ENCODE measurements at regions not wholly inside any gene's neighbourhood (a gene's known extent, or its start where the extent isn't known, plus 50 kb on each side); places are given as distances from the start of the nearest gene placed in this dataset.
"Not testable (repeated sequence)": the region's sequence is repeated elsewhere in the genome, so short reads cannot be mapped to it uniquely, and the experiment has no call there.

DNA sequence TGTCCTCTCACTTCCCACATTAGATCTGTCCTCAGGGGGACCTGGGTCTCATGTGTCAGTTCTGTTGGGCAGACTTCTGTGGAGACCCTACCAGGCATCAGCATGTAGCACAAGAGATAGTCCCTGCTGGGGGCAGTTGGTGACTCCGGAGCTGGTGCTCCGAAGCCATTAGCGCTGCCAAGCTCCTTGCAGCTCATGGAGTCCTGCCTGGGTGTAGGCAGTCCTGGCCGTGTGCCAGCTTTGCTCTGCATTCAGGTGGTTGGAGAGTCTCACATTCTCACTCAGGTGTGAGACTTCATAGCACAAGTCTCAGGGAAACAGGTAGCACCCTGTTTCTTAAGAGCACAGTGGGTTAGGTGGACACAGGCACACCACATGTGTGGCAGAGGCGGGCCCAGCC is 202.3 kb downstream of the LIPI start:
- DNase-seq (ENCODE audit: low spot score): not testable (repeated sequence)

DNA sequence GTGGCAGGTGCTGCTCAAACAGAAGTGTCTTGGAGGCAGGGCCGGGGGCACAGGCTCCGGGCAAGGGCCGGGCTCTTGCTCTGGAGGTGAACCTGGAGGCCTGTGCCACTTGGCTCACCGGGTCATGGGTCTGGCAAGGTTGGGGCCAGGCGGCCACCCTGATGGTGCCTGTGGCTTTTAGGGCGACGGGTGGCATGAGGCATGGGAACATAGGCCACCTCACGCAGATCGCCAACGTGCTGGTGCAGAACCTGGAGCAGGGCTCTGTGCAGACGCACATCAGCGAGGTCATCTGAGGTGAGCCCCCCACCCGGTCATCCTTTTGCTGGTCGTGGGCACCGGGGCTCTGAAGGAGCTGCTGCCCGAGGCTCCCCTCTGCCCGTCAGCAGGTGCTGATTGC is 202.7 kb downstream of the LIPI start:
- not testable (repeated sequence) for DNase-seq (ENCODE audit: low spot score)

DNA sequence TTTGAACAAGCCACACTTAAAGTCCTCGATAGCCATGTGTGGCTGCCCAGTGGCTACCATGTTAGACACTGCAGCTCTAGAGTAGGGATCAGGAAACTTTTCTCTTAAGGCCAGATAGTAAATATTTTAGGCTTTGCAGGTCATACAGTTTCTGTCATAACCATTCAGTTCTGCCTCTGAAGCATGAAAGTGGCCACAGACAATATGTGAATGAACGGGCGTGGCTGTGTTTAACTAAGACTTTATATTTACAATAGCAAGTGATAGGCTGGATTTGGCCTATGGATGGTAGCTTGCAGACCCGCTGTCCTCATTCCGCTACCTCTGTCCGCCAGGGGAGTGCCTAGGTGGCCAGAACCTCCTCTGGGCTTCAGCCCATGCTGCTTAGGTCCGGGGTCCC is 204.6 kb downstream of the LIPI start:
- not testable (repeated sequence) for DNase-seq (ENCODE audit: low spot score)

DNA sequence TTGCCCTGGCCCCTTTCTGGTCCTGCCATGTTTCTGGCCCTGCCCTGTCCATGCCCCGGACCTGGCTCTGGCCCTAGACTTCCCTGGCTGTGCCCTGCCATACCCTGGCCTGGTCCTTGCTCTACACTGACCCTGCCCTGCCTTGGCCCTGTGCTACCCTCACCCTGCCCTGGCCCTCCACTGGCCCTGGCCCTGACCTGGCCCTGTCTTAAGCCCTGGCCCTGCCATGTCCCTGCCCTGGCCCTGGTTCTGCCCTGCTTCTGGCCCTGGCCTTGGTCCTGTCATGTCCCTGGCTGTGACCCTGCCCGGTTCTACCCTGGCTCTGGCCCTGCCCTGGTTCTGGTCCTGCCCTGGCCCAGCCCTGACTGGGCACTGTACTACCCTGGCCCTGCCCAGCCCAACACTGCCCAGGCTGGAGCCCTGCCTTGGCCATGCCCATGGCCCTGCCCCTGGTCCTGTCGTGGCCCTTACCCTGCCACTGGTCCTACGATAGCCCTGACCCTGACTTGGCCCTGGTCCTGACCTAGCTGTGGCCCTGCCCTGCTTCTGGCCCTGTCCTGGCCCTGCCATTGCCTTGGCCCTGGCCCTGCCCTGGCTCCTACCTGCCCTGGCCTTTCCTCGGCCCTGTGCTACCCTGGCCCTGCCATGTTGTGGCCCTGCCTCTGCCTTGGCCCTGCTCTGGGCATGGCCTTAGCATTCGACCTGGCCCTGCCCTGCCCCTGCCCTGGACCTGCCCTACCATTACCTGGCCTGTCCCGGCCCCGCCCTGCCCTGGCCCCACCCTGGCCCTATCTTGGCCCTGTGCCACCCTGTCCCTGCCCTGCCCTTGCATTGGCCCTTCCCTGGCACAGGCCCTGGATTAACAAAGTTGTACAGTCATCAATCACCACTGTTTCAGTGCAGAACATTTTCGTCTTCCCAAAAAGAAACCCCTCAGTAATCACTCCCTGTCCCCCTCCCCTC is 223.5 kb downstream of the LIPI start:
- DNase-seq (ENCODE audit: low spot score): not testable (repeated sequence)

DNA sequence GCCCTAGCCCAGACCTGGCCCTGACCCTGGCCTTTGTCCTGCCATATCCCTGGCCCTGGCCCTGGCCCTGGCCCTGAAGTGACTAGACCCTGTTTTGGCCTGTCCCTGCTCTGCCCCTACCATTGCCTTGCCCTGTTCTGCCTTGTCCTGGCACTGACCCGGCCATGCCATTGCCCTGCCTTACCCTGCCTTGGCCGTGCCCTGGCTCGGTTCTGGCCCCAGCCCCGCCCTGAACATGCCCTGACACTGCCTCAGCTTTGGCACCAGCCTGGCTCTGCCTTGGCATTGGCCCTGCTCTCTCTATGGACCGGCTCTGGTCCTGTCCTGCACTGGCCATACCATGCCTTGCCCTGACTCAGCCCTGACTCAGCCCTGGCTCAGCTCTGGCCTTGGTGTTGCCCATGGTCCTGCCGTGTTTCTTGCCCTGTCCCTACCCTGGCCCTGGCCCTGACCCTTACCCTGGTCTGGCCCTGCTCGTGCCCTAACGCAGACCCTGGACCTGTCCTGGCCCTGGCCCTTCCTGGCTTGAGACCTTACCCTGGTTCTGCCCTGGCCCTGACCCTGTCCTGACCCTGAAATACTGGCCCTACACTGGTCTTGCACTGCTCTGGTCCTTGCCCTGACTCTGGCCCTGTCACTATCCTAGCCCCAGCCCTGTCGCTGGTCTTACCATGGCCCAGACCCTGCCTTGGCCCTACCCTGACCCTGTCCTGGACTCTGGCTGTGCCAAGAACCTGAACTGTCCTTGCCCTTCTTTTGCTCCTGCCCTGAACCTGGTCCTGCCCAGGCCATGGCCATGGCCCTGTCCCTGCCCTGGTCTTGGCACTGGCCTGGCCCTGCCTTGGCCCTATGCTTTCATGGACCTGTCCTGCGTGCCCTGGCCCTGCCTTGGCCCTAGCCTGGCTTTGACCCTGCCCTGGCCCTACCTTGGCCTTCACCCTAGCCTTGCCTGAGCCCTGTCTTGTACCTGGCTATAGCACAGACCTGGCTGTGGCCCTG is 224.6 kb downstream of the LIPI start:
- DNase-seq (ENCODE audit: low spot score): not testable (repeated sequence)

DNA sequence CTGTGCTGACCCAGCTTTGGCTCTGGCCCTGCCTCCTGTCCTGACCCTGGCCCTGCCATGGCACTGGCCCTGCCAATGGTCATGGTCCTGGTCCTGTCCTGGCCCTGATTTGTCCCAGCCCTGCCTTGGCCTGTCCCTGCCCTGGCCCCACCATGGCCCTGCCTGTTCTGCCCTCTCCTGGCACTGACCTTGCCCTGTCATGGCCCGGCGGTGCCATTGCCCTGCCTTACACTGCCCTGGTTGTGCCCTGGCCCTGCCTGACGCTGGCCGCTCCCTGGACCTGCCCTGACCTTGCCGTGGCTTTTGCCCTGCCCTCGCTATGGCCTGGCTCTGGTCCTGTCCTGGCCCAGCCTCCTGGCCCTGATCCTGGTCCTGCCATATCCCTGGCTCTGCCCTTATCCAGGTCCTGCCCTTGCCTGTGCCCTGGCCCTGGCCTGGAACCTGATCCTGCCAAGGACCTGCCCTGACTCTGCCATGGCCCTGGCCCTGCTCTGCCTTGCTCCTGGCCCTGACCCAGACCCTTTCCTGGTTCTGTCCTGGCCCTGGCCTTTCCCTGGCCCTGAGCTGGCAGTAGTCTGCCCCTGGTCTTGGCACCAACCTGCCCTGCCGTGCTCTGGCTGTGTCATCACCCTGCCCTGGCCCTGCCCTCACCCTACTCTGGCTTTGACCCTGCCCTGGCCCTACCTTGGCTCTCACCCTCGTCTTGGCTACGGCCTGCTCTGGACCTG is 225.5 kb downstream of the LIPI start:
- DNase-seq (ENCODE audit: low spot score): not testable (repeated sequence)

DNA sequence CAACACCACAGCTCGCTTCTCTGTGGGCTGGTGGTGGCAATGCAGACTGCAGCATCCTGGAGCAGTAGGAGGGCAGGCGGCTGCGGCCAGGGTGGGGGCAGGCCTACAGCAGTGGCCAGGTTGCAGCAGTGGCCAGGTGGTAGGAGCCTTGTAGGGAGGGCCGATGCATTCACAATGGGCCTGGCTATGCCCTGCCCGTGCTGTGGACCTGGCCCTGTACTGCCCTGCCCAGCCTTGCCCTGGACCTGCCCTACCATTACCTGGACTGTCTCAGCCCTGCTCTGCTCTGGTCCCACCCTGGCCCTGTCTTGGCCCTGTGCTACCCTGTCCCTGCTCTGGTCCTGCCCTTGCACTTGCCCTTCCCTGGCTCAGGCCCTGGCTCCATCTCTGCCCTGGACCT is 226.0 kb downstream of the LIPI start:
- not testable (repeated sequence) for DNase-seq (ENCODE audit: low spot score)

DNA sequence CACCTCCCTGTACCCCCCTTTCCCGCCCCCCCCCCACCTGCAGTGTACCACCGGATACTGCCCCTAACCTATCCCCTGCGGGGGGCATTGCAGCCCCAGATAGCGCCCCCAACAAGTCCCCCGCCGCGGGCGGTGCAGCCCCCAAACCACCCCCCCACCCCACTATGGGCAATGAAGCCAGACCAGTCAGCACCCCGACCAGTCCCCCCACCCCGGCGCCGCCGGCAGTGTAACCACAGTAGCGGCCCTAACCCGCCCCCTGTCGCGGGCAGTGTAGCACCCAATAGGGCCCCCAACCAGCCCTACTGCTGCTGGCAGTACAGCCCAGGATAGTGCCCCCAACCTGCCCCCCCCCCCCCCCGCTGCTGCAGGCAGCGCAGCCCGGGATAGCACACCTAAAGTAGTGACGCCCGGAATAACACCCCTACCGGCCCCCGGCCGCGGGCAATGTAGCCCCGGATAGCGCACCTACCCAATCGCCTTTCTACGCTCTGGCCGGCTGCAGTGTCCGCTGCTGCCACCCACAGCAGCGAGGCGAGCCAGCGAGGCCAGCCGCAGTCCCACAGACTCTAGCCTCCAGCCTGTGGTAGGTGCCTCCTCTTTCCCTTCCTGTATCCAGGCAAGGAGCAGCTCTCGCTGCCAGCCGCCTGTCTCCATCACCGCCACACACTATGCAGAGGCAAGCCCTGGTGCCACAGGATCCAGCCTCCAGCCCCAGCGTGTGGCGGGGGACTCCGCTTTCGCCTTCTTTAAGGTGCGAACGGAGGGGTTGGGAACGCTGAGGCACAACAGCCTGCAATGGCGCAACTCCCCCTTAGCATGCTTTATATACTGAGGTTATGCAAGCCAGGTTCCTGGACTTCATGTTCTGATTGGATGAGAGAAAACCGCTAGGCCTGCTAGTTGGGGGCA is 229.3 kb downstream of the LIPI start:
- not testable (repeated sequence) for DNase-seq (ENCODE audit: low spot score)

DNA sequence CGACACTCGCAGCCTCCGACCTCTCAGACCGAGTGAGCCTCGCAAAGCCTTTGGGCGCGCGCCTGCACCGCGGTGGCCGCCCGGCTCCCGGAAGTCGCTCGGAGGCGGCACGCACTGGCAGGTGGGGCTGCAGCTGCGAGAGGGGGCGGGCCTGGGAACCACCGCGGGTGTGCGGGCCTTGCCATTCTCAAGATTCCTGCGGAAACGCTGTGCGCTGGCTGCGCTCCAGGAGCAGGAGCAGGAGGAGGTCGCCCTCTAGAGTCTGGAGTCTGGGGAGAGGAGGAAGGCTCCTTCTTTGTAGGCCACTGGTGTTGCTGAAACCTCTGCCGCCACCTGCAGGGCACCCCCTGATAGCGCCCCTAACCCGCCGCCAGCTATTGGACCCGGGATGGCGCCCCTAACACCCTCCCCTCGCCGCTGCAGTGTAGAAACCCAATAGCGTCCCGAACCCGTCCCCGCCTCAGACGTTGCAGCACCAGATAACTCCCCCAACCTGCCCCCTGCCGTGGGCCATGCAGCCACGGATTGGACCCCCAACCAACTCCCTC is 230.6 kb downstream of the LIPI start:
- DNase-seq (ENCODE audit: low spot score): peak; percentile 88

DNA sequence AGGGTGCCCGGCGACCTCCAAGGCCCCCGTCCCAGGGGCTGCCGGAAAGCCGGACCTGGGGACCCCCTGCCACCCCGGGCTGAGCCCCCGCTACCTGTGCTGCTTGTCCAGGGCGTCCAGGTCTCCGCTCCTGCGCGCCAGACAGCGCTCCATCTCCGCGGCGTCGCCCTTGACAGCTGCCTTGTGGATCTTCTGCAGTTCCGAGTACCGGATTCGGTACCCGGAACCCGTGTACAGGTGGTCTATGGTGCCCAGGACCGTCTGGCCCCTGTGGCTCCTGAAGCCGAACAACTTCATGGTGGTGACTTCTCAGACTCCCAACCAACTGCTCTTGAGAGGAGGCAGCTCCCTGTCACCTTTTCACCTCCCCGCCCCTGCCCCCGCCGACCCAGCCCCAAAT is 231.1 kb downstream of the LIPI start:
- DNase-seq (ENCODE audit: low spot score): not testable (repeated sequence)

DNA sequence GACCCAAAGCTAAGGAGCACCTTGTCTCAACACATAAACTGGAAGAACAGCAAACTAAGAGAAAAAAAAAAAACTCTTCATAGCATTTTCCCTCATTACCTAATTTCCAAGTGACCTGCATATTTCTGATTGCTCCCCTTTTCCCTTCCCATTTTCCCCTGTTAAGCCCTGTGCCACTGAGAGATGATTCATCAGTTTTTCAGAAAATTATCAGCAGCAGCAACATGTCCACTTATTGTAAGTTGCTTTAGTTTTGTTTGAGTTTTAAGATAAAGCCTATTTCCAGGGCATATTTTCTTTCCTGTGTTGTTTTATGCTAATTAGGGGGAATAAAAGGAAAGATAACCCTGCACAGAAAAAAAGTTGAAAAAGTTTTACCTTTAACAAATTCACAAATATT is 236.2 kb downstream of the LIPI start:
- DNase-seq (ENCODE audit: low spot score): not testable (repeated sequence)

DNA sequence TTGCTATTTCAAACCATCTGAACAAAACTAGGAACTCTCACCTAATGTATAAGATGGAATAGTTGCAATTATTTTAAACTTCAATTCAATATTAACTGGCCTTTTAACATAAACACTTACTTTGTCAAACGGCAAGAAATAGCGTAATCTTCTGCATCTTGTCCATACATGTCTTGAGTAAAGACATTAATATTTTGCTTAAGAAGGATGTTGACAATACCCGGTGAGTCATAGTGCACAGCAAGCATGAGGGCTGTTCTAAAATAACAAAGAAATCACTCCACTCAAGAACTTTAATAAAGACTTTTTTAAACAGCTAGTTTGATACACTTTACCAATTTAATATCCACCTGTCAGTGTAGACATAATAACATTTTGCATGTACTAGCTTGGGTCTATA is 240.9 kb downstream of the LIPI start:
- DNase-seq (ENCODE audit: low spot score): not testable (repeated sequence)

DNA sequence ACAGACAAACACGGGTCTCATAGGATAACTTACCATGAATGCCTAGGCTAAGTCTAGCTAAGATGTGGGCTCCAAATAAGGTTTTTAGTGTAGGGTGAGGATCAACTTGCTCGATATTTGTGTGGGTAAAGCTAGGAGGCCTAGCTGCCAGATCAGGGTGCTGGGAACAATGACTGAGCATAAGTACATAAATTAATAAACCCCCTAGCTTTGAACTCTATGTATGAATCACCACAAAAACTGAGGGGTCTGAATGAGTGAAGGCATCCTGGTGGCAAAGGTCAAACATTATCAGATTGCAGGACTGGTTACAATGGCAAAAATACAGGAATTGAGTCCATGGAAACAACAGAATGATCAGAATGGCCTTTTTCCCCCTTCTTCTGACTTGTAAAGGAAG is 241.8 kb downstream of the LIPI start:
- not testable (repeated sequence) for DNase-seq (ENCODE audit: low spot score)

DNA sequence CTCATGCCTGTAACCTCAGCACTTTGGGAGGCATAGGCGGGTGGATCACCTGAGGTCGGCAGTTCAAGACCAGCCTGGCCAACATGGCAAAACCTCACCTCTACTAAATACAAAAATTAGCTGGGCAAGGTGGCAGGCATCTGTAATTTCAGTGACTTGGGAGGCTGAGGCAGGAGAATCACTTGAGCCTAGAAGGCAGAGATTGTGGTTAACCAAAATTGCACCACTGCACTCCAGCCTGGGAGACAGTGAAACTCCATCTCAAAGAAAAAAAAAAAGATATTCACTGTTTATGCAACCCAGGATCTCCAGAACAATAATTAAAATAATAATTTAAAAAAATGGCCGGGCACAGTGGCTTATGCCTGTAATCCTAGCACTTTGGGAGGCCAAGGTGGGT is 247.5 kb downstream of the LIPI start:
- DNase-seq (ENCODE audit: low spot score): not testable (repeated sequence)

DNA sequence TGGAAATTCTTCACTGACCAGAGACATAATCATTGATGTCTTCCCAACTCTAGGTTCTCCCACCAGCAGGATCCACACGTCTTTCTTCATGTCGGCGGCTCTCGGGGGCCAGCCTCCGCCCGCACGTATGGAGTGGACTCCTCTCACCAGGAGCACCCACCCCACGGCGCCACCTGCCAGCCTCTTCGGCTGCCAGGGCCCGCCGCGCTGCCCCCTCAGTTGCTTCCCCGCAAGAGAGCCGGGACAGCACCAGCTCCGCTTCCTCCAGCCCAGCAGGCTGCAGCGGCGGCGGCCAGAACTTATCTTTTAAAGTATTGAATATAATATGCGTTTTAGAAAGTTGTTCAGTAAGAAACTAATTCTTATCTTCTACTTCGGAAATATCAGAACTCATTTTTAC is 273.5 kb downstream of the LIPI start:
- DNase-seq (ENCODE audit: low spot score): no peak

DNA sequence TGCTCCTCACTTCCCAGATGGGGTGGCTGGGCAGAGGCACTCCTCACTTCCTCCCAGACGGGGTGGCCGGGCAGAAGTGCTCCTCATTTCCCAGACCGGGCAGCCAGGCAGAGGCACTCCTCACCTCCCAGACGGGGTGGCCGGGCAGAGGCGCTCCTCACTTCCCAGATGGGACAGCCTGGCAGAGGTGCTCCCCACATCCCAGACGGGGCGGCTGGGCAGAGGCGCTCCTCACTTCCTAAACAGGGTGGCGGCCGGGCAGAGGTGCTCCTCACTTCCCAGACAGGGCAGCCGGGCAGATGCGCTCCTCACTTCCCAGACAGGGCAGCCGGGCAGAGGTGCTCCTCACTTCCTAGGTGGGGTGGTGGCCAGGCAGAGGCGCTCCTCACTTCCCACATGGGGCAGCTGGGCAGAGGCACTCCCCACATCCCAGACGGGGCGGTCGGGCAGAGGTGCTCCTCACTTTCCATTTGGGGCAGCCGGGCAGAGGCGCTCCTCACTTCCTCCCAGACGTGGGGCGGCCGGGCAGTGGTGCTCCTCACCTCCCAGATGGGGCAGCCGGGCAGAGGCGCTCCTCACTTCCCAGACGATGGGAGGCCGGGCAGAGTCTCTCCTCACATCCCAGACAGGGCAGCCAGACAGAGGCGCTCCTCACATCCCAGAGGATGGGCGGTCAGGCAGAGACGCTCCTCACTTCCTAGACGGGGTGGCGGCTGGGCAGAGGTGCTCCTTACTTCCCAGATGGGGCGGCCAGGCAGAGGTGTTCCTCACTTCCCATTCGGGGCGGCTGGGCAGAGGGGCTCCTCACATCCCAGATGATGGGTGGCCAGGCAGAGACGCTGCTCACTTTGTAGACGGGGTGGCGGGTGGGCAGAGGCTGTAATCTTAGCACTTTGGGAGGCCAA is 274.5 kb downstream of the LIPI start:
- DNase-seq (ENCODE audit: low spot score): not testable (repeated sequence)

DNA sequence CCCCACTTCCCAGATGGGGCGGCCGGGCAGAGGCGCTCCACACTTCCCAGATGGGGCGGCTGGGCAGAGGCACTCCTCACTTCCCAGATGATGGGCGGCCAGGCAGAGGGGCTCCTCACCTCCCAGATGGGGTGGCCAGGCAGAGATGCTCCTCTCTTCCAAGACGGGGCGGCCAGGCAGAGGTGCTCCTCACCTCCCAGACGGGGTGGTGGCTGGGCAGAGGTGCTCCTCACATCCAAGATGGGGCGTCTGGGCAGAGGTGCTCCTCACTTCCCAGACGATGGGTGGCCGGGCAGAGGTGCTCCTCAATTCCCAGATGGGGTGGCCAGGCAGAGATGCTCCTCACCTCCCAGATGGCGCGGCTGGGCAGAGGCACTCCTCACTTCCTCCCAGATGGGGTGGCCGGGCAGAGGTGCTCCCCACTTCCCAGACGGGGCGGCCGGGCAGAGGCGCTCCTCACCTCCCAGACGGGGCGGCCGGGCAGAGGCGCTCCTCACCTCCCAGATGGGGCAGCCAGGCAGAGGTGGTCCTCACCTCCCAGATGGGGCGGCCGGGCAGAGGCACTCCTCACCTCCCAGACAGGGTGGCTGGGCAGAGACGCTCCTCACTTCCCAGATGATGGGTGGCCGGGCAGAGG is 275.2 kb downstream of the LIPI start:
- DNase-seq (ENCODE audit: low spot score): not testable (repeated sequence)

DNA sequence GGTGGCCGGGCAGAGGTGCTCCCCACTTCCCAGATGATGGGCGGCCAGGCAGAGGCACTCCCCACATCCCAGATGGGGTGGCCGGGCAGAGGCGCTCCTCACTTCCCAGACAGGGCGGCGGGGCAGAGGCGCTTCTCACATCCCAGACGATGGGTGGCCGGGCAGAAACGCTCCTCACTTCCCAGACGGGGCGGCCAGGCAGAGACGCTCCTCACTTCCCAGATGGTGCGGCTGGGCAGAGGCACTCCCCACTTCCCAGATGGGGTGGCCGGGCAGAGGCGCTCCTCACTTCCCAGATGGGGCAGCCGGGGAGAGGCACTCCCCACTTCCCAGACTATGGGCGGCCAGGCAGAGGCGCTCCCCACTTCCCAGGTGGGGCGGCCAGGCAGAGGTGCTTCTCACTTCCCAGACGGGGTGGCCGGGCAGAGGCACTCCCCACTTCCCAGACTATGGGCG is 275.8 kb downstream of the LIPI start:
- not testable (repeated sequence) for DNase-seq (ENCODE audit: low spot score)

DNA sequence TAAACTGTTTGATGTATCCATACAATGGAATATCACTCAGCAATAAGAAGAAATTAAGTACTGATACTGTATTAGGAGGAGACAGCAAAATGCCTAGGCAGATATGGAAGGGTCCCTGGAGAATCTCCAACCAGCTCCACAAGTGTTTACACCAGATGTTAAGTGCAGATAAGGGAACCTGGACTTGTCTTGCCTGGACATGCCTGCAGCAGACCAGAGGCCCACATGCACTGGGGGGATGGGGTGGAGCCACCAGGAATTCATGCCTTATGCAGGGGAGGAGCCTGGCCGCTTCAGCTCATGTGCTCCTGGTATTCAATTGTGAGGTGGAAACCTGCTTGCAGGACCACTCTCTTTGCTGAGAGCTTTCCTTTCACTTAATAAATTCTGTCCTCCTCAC is 287.6 kb downstream of the LIPI start:
- DNase-seq (ENCODE audit: low spot score): not testable (repeated sequence)
